GM18517 (cell line): ENCODE measurements at regions not wholly inside any gene's neighbourhood (a gene's known extent, or its start where the extent isn't known, plus 50 kb on each side); places are given as distances from the start of the nearest gene placed in this dataset.

ENCODE experiments used
- ATAC-seq: cut with Tn5 transposase; IDR thresholded peaks from one replicate; pipeline ENCODE4 v1.9.1; 2021; ENCODE audit warnings: mild to moderate bottlenecking, moderate library complexity; ENCODE audit not compliant: unreplicated experiment

GRCh38 chr2:163459986-163460385, 275.8 kb downstream of the FIGN start:
- no peak for ATAC-seq

DNA sequence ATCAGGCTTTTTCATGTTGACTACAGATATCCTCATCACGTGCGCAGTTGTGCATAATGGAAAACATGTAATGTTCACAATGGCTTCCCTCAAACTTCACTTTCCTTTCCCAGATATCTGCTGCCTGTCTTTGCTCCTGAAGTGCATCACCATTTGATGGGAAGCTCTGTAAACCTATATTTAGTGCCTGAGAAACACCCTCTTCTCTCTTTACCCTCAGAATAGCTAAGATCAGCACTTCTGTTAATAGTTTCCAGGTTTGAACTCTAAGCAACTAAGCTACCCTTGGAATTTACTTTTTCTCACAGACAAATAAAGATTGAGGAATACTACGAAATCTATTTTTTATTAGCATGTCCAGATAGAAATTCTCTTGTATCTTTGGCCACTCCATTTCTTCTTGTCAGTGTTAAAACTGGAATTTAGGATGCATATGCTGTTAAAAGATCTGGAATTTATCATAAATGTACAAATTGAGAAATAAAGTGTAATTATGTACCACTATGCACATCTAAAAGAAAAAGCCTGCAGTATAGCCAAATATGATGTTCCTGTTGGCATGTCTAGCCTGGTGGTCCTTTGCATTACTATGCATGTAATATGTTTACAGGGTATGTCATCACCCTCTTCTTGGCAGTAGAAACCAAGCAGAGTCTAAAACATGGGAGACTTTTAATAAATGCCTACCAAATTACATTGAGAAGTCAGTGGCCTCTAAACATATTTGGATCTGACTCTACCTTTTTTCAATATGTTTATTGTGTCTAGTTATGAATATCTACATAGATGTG, 278.7 kb downstream of the FIGN start:
- no peak for ATAC-seq

- ATAC-seq: peak; percentile 98
Measured at GRCh38 chr2:163455815-163456214, 280.0 kb downstream of the FIGN start.

- no peak for ATAC-seq
Measured at GRCh38 chr2:163453920-163454319, 281.9 kb downstream of the FIGN start.

GRCh38 chr2:163441603-163442002, 294.2 kb downstream of the FIGN start:
- ATAC-seq: no peak

DNA sequence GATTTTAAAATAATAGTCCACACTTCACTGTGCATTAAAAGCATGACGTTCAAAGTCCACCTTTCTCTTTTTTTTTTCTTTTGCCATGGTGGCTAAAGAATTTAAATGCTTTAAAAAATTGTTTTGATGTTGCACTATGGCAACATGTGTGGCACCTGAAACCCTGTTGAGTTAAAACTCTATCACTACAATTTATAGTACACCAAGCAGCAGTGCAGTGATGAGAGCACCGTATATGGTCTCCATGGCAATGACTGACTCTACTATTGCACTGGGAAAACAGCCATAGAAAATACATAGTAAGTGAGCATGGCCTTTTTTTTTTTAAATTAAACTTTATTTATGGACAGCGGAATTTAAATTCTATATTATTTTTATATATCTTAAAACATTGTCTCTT, 298.8 kb downstream of the FIGN start:
- no peak for ATAC-seq

DNA sequence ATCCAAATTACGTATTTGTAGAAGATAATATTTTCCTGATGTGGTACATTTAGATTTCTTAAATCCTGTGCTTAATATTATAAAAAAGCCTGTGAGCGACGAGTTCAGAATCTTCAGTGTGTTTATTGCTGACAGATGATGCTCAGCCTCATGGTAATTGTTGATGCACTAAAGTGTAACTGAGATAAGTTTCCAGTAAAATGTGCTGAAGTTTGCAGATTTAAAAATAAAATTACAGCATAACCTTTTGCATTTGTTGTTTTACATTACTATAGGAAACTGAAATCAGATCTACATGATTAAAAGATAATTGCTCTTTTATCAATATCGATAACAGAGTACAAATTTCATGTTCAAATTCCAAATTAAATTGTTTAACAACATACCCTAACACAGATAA, 307.6 kb downstream of the FIGN start:
- no peak for ATAC-seq

- ATAC-seq: no peak
Measured at GRCh38 chr2:163420604-163421003, 315.2 kb downstream of the FIGN start.

- ATAC-seq: no peak
Measured at GRCh38 chr2:163419000-163419830, 316.6 kb downstream of the FIGN start.

- peak; percentile 95 for ATAC-seq
Measured at GRCh38 chr2:163417596-163418337, 318.0 kb downstream of the FIGN start.

- no peak for ATAC-seq
Measured at GRCh38 chr2:163414121-163414520, 321.7 kb downstream of the FIGN start.

GRCh38 chr2:163407296-163407695, 328.5 kb downstream of the FIGN start:
- no peak for ATAC-seq

- ATAC-seq: no peak
Measured at GRCh38 chr2:163405298-163405697, 330.5 kb downstream of the FIGN start.

- ATAC-seq: no peak
Measured at GRCh38 chr2:163401481-163401880, 334.3 kb downstream of the FIGN start.

DNA sequence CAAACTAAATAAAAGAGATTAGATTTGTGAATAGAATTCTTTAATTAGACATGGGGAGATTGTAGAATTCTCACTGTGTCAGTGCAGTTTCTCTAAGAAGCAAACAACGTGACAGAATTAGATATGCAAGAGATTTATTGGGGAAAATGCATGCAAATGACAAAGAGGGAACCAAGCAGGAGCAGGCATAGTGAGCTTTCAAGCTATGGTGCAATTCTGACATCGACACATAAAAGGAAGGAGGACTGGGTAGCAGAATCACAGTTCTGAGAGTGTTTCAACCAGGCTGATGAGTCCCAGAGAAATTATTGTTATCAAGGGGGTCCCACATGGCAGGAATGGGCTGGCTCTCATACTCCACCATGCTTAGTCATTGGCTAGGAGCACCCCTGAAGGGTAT, 338.4 kb downstream of the FIGN start:
- ATAC-seq: no peak

- no peak for ATAC-seq
Measured at GRCh38 chr2:163395602-163396001, 340.2 kb downstream of the FIGN start.

GRCh38 chr2:163389838-163390237, 346.0 kb downstream of the FIGN start:
- ATAC-seq: no peak

- ATAC-seq: no peak
Measured at GRCh38 chr2:163375472-163375871, 360.3 kb downstream of the FIGN start.

DNA sequence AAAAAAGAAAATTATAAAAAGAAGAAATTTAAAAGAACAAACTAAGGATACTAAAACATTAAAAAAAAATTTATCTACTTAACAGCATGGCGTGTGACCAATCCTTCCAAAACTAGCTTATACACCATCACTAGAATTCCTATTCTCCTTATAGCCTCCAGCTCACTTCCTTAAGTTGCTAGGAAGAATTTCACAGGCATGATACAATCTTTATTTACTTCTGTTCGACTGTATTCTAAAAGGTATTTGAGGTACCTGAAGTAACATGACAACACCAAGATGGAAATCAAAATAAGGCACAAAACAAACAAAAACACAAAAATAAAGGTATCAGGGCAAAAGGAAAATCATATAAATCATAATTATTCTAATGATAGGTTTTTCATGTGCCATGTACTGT, 360.7 kb downstream of the FIGN start:
- ATAC-seq: no peak

GRCh38 chr2:163374282-163374681, 361.5 kb downstream of the FIGN start:
- no peak for ATAC-seq

DNA sequence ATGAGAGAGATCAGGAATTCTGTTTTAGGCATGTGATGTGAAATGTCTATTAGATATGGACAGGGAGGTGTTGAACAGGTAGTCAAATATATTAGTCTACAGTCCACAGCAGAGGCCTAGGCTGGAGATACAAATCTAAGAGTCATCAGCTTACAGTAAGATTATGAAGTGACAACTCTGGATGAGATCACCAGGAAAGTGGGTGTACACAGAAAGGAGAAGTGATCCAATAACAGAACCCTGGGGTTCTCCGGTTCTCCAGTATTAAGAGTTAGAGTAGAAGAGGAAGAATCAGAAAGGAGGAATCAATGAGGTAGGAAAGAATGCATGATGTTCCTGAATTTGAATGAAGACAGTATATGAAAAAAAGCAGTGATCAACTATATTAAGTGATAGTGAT, 362.3 kb downstream of the FIGN start:
- ATAC-seq: no peak
